ENCODE measurements at regions not wholly inside any gene's neighbourhood (a gene's known extent, or its start where the extent isn't known, plus 50 kb on each side); places are given as distances from the start of the nearest gene placed in this dataset.

GRCh38 chr11:111135778-111136570 is 109.6 kb upstream of the POU2AF2 start:
- in situ Hi-C loops (cut with MboI): no loop called here
- TF ChIP-seq ZNF217 (IDR thresholded peaks at IDR 0.05) (no peak), RELB (IDR thresholded peaks at IDR 0.05; ENCODE audit: low read depth) (no peak), SMARCA5 (IDR thresholded peaks at IDR 0.05) (no peak), RFX5 (IDR thresholded peaks at IDR 0.05; ENCODE audit: low read depth, low read length) (no peak), BRCA1 (IDR thresholded peaks at IDR 0.05; ENCODE audit: low read depth, low read length) (no peak), GABPA (IDR thresholded peaks at IDR 0.05; ENCODE audit: low read depth) (no peak), PML (IDR thresholded peaks at IDR 0.05; ENCODE audit: low read length) (no peak), FOXK2 (IDR thresholded peaks at IDR 0.05) (no peak), KAT2A (conservative IDR thresholded peaks at IDR 0.05; ENCODE audit: control insufficient read depth, low read depth, low read length) (no peak), CHD4 (IDR thresholded peaks at IDR 0.05) (no peak), BHLHE40 (IDR thresholded peaks at IDR 0.05; ENCODE audit: borderline replicate concordance in 1 of 2, low read depth in 2 of 2, low read length in 1 of 2) (no peak), SIX5 (IDR thresholded peaks at IDR 0.05; ENCODE audit: low read depth, low read length, severe bottlenecking) (no peak)
- FAIRE-seq (no peak), DNase-seq (ENCODE audit: low read depth, low spot score) (no peak), ATAC-seq (no peak)
- BruUV-seq (replicated peaks): no TSS peak
- 43% methylated on average over 11 of the region's 11 CpGs for WGBS (ENCODE audit: insufficient coverage, insufficient replicate concordance, low lambda C conversion rate, missing lambda C conversion rate)
- H3K4me1 ChIP-seq (ENCODE audit: control insufficient read depth, insufficient read depth, low read length): no peaks in the 10 kb centered on the region
- intact Hi-C loops (cut with micrococcal nuclease; ENCODE audit: unreplicated experiment): no loop called here
- ChIA-PET RAD21 (ENCODE audit: unreplicated experiment) (no interaction called here), SMC1A (ENCODE audit: uncharacterized antibody, unreplicated experiment) (no interaction called here), POLR2A (no interaction called here), CTCF (no interaction called here)
- no peak overlapping the region for H2AFZ ChIP-seq (ENCODE audit: control insufficient read depth, low read depth, low read length)
- H4K20me1 ChIP-seq (ENCODE audit: control insufficient read depth, insufficient read depth): no peaks in the 10 kb centered on the region
- no peaks in the 10 kb centered on the region for H3K36me3 ChIP-seq (ENCODE audit: control insufficient read depth in 2 of 2, insufficient read depth in 2 of 2, low read length in 1 of 2)
- H3K4me2 ChIP-seq (ENCODE audit: control insufficient read depth, insufficient read depth): no peak overlapping the region
- no peak overlapping the region for H3K27ac ChIP-seq (ENCODE audit: control insufficient read depth, insufficient read depth)
- H3K27me3 ChIP-seq (replicated peaks in 1 of 2; ENCODE audit: control insufficient read depth in 2 of 2, insufficient read depth in 2 of 2, low read length in 1 of 2): peaks cover 2 to 6% of the 10 kb centered on the region in 2 experiments
- H3K9me3 ChIP-seq (replicated peaks; ENCODE audit: control insufficient read depth, insufficient read depth, low read length): no peaks in the 10 kb centered on the region
- H3K9ac ChIP-seq (ENCODE audit: control insufficient read depth, insufficient read depth, low read length): no peak overlapping the region
- no peaks in the 10 kb centered on the region for H3K79me2 ChIP-seq (ENCODE audit: control insufficient read depth, insufficient read depth, low read length)
- H3K4me3 ChIP-seq: no peak overlapping the region

Measured in GM12878 (cell line).